CD4-positive, alpha-beta T cell treated with Interleukin-10 for 1 hour (primary cell): ENCODE measurements at regions not wholly inside any gene's neighbourhood (a gene's known extent, or its start where the extent isn't known, plus 50 kb on each side); places are given as distances from the start of the nearest gene placed in this dataset.
"Not testable (repeated sequence)": the region's sequence is repeated elsewhere in the genome, so short reads cannot be mapped to it uniquely, and the experiment has no call there.

Source experiments
- DNase-seq: peaks from one replicate; pipeline ENCODE4 v3.0.0-alpha.2; 2020

GRCh38 chr7:19290968-19291367, 145.7 kb upstream of the FERD3L start:
- DNase-seq = no peak

- no peak for DNase-seq
These were observed 144.8 kb upstream of the FERD3L start for GRCh38 chr7:19290066-19290465.

- no peak for DNase-seq
These were observed 139.5 kb upstream of the FERD3L start for GRCh38 chr7:19284596-19285300.

- no peak for DNase-seq
These were observed 138.9 kb upstream of the FERD3L start for GRCh38 chr7:19284136-19284535.

- no peak for DNase-seq
These were observed 129.8 kb upstream of the FERD3L start for GRCh38 chr7:19275000-19275399.

GRCh38 chr7:19272329-19272728, 127.1 kb upstream of the FERD3L start:
- not testable (repeated sequence) for DNase-seq

GRCh38 chr7:19269301-19269700, 124.1 kb upstream of the FERD3L start:
- no peak for DNase-seq

GRCh38 chr7:19268737-19269136, 123.5 kb upstream of the FERD3L start:
- DNase-seq = no peak

GRCh38 chr7:19262826-19263225, 117.6 kb upstream of the FERD3L start:
- no peak for DNase-seq

GRCh38 chr7:19249281-19249680, 104.1 kb upstream of the FERD3L start:
- no peak for DNase-seq

GRCh38 chr7:19248681-19249080, 103.5 kb upstream of the FERD3L start:
- DNase-seq = no peak

GRCh38 chr7:19248115-19248514, 102.9 kb upstream of the FERD3L start:
- no peak for DNase-seq

- DNase-seq = no peak
These were observed 101.8 kb upstream of the FERD3L start for GRCh38 chr7:19247017-19247416.

- DNase-seq = no peak
These were observed 97.0 kb upstream of the FERD3L start for GRCh38 chr7:19242246-19242645.

- no peak for DNase-seq
These were observed 94.7 kb upstream of the FERD3L start for GRCh38 chr7:19239951-19240350.

- DNase-seq = no peak
These were observed 90.5 kb upstream of the FERD3L start for GRCh38 chr7:19235680-19236079.

GRCh38 chr7:19224951-19225350, 79.7 kb upstream of the FERD3L start:
- no peak for DNase-seq

GRCh38 chr7:19215412-19215811, 70.2 kb upstream of the FERD3L start:
- no peak for DNase-seq

- no peak for DNase-seq
These were observed 68.5 kb upstream of the FERD3L start for GRCh38 chr7:19213746-19214145.

- DNase-seq = no peak
These were observed 65.7 kb upstream of the FERD3L start for GRCh38 chr7:19210893-19211413.

GRCh38 chr7:19209166-19209696, 64.0 kb upstream of the FERD3L start:
- no peak for DNase-seq

GRCh38 chr7:19206721-19207120, 61.5 kb upstream of the FERD3L start:
- no peak for DNase-seq

GRCh38 chr7:19203686-19204085, 58.5 kb upstream of the FERD3L start:
- no peak for DNase-seq

- no peak for DNase-seq
These were observed 57.4 kb upstream of the FERD3L start for GRCh38 chr7:19202599-19202998.
